Astrocyte of the spinal cord (primary cell): ENCODE measurements at regions not wholly inside any gene's neighbourhood (a gene's known extent, or its start where the extent isn't known, plus 50 kb on each side); places are given as distances from the start of the nearest gene placed in this dataset.
A peak's percentile ranks its signal among the peaks of the same experiment; 100 is the strongest.

Experiments used
- DNase-seq: peaks from one replicate; pipeline ENCODE4 v3.0.0; 2011; ENCODE audit warnings: low read depth, low spot score
- H3K4me3 ChIP-seq: 2 replicates; pipeline ENCODE4 v1.5.1; 2011; ENCODE audit warnings: low read depth, mild to moderate bottlenecking, low read length, moderate library complexity
- CTCF ChIP-seq: IDR thresholded peaks from 2 replicates; pipeline ENCODE4 v1.5.1; 2012; ENCODE audit warnings: low read depth, mild to moderate bottlenecking, low read length, inconsistent platforms
- in situ Hi-C: cut with HindIII; loops from 2 replicates; pipeline ENCODE4 v1.10.0; 2017; ENCODE audit warnings: low sequenced_read_pairs

GRCh38 chr11:90753546-90753945 lies 530.7 kb upstream of the CHORDC1 start:
- in situ Hi-C loops: no loop called here

GRCh38 chr11:90747057-90747456 lies 524.2 kb upstream of the CHORDC1 start:
- no peak for TF ChIP-seq CTCF
- no peak overlapping the region for H3K4me3 ChIP-seq
- peak; percentile 51 for DNase-seq
- in situ Hi-C loops: no loop called here

More at GRCh38 chr11:90753546-90753945, 530.7 kb upstream of the CHORDC1 start:
- no peak for DNase-seq
- TF ChIP-seq CTCF: no peak
- H3K4me3 ChIP-seq: no peak overlapping the region

DNA sequence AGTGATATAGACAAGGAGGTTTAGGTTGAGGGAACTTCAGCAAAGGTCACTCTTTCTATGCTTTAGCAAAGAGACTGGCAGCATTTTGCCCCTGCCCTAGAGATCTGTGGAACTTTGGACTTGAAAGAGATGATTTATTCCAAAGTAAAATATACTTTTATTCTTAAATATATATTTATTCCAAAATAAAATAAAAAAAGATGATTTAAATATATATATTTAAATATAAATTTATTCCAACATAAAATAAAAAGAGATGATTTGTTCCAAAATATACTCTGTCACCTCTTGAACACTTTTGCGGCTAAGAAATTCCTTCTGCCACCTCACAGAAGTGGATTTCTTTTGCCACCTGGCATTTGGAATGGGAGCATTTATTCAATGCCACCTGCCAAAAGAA lies 521.3 kb upstream of the CHORDC1 start:
- TF ChIP-seq CTCF: no peak
- DNase-seq: no peak
- H3K4me3 ChIP-seq: no peak overlapping the region
- in situ Hi-C loops: no loop called here

DNA sequence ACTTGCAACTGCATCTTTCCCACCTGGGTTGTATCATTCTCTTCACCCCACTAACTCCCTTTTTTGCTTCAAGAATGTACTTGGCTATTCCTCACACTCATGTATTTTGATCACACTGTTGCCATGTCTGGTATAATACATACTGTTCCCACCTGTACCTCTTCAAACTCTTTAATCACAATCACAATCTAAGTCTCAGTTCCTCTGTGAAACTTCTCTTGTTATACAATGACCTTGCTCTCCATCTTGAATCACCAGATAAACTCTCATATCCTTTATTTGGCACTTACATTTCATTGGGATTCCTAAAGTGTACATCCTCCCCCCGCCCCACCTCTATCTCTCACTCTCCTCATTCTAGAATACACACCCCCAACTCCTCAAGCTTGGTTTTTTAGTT lies 516.0 kb upstream of the CHORDC1 start:
- no peak overlapping the region for H3K4me3 ChIP-seq
- in situ Hi-C loops: no loop called here
- no peak for TF ChIP-seq CTCF
- DNase-seq: no peak

DNA sequence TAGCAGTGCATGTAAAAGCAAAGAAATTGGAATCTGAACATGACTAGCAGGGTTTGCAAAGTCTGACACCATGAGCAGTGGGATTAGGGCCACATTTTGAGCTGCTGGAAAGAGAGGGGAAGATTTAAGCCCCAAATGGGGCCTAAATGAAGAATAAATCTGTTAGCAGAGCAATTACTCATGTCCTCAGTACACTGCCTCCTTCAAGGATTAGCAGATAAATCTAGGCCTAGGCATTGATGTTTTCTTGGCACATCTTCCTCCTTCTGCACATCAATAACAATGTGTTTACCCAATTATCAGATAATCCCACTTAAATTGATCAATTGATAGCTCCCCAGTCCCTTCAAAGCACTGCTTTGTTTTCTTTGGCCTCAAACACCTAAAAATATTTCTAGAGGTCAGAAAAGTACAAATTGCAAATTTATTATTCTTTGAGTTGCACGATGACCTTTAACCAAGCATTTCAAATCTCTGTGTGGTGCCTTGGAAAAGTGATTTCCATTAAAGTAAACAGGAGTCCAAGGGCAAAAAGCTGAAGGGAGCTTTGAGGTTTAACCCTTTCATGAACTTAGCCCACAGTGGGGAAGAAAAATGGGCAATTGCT lies 514.7 kb upstream of the CHORDC1 start:
- DNase-seq: peak; percentile 45
- no peak for TF ChIP-seq CTCF
- in situ Hi-C loops: no loop called here
- H3K4me3 ChIP-seq: no peak overlapping the region

DNA sequence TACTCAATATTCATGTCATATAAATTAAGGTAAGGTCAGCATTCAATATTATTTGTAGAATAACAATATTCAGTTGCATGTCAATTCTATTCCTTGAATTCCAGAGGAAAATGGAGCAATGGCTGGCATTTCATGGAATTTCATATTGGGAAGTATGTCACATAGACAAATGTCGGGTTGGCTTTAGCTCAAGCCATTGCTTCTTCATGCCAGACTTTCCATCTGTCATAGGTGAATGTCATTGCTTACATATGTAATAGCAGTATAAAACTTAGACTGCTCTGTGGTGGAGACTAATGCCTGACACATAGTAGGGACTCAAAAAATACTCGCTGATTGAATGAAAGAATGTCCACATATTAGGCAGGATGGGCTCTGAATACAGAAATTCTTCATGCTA lies 509.6 kb upstream of the CHORDC1 start:
- no peak for DNase-seq
- no peak overlapping the region for H3K4me3 ChIP-seq
- in situ Hi-C loops: no loop called here
- no peak for TF ChIP-seq CTCF

GRCh38 chr11:90723475-90723874 lies 500.6 kb upstream of the CHORDC1 start:
- in situ Hi-C loops: no loop called here
- no peak for DNase-seq
- H3K4me3 ChIP-seq: no peak overlapping the region
- TF ChIP-seq CTCF: no peak
